NCI-H146 (cell line): ENCODE measurements at regions not wholly inside any gene's neighbourhood (a gene's known extent, or its start where the extent isn't known, plus 50 kb on each side); places are given as distances from the start of the nearest gene placed in this dataset.
"Not testable (repeated sequence)": the region's sequence is repeated elsewhere in the genome, so short reads cannot be mapped to it uniquely, and the experiment has no call there.

Source experiments
- DNase-seq: peaks from one replicate; lab custom pipeline; 2025; lab: John Stamatoyannopoulos, UW

DNA sequence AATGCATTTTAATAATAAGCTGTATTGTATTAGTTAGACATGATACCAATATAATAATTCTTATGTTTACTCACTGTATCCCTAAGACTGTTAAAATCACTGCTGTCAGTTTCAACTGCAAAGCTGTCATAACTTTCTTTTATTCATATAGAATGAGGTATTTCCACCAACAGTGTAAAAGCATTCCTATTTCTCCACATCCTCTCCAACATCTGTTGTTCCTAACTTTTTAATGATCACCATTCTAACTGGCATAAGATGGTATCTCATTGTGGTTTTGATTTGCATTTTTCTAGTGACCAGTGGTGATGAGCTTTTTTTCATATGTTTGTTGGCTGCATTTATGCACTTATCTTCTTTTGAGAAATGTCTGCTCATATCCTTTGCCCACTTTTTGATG, 177.6 kb upstream of the MME start:
- DNase-seq = not testable (repeated sequence)

DNA sequence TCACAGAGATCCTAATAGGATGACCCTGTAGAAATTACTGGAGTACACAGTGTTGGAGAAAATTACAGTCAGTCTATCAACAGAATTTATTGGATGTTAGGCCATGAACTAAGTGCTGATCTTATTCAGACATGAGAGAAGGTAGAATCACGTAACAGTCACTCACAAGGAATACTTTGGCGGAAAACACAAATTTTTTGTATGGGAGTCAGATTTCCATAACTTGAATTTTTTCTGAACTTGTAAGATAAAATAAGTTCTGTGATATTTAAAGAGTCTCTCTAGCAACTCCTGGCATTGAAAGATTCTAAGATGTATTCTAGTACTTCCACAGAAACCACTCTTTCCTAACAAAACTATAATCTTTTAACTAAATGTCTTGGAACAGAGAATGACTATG, 178.8 kb upstream of the MME start:
- no peak for DNase-seq

DNA sequence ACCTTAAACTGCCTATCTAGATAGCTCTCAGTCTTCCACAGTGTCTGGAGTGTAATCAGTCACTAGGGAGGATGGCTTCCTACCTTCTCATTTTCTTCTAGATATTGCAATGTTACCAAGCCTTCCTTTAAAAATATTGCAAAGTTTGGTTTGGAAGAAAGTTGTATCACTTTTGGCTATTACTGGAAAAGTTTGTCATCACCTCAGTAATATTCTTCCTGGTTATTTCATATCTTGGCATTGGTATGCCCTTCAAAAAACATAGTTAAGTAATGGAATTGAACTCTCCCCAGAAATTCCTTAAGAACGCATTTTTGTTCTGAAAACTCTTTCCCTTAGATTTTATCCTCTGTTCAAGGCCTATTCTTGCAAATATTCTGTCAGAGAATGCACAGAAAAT, 179.3 kb upstream of the MME start:
- no peak for DNase-seq

DNA sequence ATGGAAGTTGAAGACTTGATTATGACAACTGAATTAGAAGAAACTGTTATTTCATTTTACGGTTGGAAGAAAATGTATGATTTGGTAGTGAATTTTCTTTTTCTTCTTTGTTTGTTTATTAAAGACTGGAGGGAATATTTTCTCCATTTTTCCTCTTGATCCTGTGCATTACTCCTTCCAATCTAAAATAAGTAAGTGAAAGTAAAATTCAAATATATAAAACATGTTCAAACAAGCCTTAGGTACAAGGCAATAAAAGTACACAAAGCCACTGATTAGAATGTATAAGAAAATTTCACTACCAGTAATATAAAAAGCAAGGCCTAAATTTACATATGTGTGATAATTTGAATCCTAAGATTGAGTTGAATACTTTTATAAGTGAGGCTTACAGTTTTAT, 181.2 kb upstream of the MME start:
- no peak for DNase-seq

DNA sequence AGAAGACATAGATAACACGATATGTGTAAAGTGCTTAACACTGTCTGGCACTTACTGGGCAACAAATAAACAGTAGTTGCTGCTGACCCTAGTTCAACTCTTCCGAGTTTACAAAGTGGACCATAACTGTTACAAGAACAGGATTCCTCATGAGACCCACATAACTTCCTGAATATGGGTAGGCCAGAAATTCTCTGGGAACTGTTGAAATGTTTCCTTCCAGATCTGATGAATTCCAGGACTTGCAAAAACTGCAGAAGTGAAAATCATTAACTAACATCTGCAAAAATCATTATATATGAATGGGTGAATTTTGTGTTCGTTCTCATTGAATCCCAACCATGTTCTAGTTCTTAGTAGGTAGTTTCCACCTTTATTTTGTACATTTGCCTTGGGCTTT, 181.7 kb upstream of the MME start:
- no peak for DNase-seq

DNA sequence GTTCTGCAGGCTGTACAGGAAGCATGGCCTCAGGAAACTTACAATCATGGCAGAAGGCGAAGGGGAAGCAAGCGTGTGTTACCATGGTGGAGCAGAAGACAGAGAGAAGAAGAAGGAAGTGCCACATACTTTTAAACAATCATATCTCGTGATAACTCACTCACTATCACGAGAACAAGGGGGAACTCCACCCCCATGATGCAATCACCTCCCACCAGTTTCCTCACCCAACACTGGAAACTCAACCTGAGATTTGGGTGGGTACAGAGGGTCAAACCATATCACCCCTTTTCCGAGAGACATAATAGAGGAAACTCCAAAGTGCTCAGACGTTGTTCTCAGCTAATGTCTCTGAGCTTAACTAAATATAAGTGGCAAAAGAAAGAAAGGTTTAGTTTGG, 186.3 kb upstream of the MME start:
- DNase-seq = no peak

DNA sequence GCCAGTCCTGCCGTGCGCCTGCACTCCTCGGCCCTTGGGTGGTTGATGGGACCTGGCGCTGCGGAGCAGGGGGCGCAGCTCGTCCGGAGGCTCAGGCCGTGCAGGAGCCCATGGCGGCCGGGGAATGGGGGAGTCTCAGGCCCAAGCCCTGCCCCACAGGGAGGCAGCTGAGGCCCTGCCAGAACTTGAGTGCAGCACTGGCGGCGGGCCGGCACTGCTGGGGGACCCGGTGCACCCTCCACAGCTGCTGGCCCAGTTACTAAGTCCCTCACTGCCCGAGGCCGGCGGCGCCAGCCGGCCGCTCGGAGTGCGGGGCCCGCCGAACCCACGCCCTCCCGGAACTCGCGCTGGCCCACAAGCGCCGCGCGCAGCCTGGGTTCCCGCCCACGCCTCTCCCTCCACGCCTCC, 190.9 kb upstream of the MME start:
- DNase-seq = no peak

- no peak for DNase-seq
Observed at GRCh38 chr3:154887869-154888268, 192.2 kb upstream of the MME start.

DNA sequence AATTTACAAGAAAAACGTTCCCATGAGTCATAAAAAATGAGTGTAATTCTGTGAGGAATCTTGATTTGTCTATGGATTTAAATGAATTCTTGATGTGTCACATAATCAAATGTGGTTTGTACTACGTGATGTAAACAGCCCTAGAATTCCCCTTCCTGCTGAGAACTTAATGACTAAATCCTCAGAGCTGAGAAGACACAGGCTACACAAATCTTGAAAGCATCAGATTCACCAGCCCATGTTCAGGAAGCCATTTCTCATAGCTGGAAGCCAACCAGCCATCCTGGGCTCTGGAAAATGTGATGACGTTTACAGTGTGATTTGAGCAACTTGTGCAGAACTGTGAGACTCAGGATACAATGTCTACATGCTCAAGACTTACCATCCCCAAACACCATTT, 193.7 kb upstream of the MME start:
- DNase-seq = no peak

GRCh38 chr3:154885418-154885817, 194.7 kb upstream of the MME start:
- no peak for DNase-seq

GRCh38 chr3:154884952-154885351, 195.2 kb upstream of the MME start:
- no peak for DNase-seq

GRCh38 chr3:154875142-154875541, 205.0 kb upstream of the MME start:
- no peak for DNase-seq

- DNase-seq = no peak
Observed at GRCh38 chr3:154872696-154873095, 207.4 kb upstream of the MME start.

DNA sequence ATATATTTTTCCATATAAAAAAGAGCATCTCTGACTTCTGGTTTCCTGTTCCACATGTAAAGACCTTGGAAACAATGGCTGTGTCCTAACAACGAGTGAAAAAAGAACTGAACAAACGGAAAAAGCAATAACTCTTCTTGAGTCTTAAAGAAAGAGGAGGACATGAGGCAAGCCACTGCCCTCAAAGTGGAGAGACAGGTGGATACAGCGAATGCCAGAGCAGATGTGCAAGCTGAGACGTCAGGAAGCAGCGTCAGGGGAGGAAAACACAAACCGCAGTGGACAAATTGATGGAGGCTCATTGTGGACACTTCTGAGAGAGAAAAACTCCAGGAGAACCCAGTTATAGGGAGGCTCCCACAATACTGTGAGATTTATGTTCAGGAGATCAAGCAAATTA, 208.0 kb upstream of the MME start:
- DNase-seq = peak; percentile 58

- DNase-seq = no peak
Observed at GRCh38 chr3:154864947-154865346, 215.2 kb upstream of the MME start.

DNA sequence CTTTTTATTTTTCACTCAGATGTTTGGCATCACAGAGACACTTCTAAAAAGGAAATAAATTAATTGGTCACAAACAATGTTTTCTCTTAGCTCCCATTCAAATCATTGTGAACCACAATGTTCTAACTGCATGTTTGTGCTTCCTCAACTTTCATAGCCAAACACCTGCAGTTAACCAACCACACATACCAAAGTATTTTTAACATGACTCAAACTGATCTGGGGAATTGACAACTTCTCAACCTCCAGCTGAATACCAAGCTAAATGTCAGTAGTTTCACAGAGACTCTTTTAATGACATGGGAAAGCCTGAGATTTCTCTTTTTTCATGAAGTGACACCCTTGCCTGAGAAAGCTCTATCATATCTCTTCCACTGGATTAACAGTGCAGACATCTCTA, 217.9 kb upstream of the MME start:
- no peak for DNase-seq

- not testable (repeated sequence) for DNase-seq
Observed at GRCh38 chr3:154852998-154853397, 227.1 kb upstream of the MME start.

DNA sequence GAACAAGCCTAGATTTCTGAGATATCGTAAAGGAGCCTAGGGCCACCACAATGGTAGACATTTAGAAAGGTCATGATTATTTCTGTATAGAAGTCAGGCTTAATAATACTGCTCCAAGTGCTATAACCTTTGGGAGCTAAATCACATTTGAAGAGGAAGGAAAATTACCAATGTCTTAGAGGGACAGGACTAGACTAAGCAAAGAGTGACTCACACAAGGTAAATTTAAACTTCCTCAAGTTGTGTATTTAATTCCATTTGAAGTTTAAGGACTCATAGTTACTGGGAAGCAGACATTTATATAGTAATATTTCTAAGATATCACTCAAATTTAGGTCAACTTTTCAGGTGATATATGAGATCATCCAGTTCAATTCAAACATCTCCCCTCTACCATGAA, 227.6 kb upstream of the MME start:
- DNase-seq = no peak

GRCh38 chr3:154851644-154852043, 228.5 kb upstream of the MME start:
- no peak for DNase-seq

DNA sequence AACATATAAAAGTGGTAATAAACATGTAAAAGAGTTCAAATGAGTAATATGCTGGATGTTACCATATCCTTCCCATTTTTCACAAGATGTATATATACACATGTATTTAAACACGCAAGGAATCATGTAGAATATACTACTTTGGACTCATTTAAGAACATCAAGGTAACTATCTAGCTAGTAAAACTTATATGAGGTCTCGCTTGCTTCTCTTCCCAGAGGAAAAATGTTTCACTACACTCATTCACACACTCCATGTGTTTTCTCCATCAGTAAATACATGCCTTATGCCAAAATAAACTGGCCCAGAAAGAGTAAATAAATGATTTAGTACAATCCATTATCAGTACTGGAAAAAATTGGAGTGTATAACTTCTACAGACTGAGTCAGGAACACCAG, 229.2 kb upstream of the MME start:
- no peak for DNase-seq

- no peak for DNase-seq
Observed at GRCh38 chr3:154849408-154849807, 230.7 kb upstream of the MME start.

DNA sequence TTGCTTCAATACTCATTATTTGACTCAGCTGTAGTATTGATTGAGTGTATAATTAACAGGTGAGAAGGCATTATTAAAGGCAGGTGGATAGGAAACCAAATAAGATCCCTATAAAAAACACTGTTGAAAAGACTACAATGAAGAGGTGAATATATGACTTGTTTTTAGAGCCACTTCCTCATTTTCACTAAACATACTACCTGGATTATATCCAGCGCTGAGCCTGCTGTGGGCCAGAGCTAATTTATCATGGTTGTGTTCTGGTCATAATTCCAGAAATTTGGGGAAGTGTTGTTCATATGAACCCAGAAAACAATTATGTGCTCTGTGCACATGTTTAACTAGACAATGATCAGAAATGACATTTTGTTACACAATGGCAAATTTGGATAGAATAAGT, 235.3 kb upstream of the MME start:
- peak; percentile 93 for DNase-seq

- no peak for DNase-seq
Observed at GRCh38 chr3:154843647-154844046, 236.5 kb upstream of the MME start.

DNA sequence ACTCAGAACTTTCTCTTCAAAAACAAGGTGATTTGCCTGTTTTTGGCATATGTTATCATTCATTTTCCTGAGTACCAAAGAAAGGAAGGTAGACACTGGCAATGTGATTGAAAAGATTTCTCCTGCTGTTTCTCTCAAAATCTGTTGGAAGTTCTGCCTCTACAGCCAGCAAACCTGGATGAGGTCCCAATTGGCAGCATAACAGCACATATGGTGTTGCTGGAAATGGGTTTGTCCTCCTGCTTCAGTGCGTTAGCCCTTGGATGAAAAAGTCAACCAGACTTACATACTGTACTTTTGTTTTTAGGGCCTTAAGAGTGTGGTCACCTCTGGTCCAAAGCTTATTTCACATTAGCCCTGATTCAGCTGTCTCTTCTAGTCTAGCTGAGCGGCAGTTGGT, 237.6 kb upstream of the MME start:
- no peak for DNase-seq

- no peak for DNase-seq
Observed at GRCh38 chr3:154835639-154836038, 244.5 kb upstream of the MME start.
